HCT116 (cell line): ENCODE measurements at regions not wholly inside any gene's neighbourhood (a gene's known extent, or its start where the extent isn't known, plus 50 kb on each side); places are given as distances from the start of the nearest gene placed in this dataset.
A peak's percentile ranks its signal among the peaks of the same experiment; 100 is the strongest.

Experiments
- ATAC-seq: fragments of 200-7000 bp; cut with Tn5 transposase; 2 replicates; pipeline ENCODE4 v1.9.1; 2020; ENCODE audit warnings: mild to moderate bottlenecking, moderate library complexity
- BruUV-seq: library from RNA; stranded (reverse); fragments of 400-500 nt; replicated peaks from 2 replicates; lab custom pipeline; 2021; lab: Mats Ljungman, UMichigan
- CTCF ChIA-PET: fragments of 300-600 bp; sonication (Branson Sonifier 250); formaldehyde crosslinking; loops from one replicate; lab custom pipeline; 2021; ENCODE audit warnings: antibody characterized with exemption; lab: Charles Lee
- POLR2A ChIA-PET: fragments of 300-600, 350-600 bp; sonication (Branson Sonifier 250); formaldehyde crosslinking; loops from one replicate; lab custom pipeline; 2021; ENCODE audit warnings: antibody characterized with exemption; lab: Charles Lee
- RAD21 ChIA-PET, 2 experiments: fragments of 300-600 bp; sonication (Branson Sonifier 250); formaldehyde crosslinking; loops; one replicate each; lab custom pipeline; 2023; ENCODE audit warnings: low total read pairs in 2 of 2; ENCODE audit not compliant: uncharacterized antibody in 2 of 2, unreplicated experiment in 2 of 2, low non-redundant PET in 1 of 2; lab: Charles Lee
- DNase-seq: peaks from one replicate; pipeline ENCODE4 v3.0.0-alpha.2; 2010; ENCODE audit warnings: low read depth, low spot score
- H2AFZ ChIP-seq: fragments of 200-600 bp; shearing (Covaris generic), sonication (generic); 2 replicates; pipeline ENCODE4 v1.6.1; 2017; ENCODE audit warnings: low read depth, mixed run types, mixed read lengths, antibody characterized with exemption, low read length; ENCODE audit not compliant: poor library complexity, severe bottlenecking
- H3K27ac ChIP-seq: 2 replicates; pipeline ENCODE4 v1.5.1; 2012; ENCODE audit warnings: low read depth, low read length
- H3K27me3 ChIP-seq: fragments of 200-600 bp; sonication (generic); 2 replicates; pipeline ENCODE4 v1.6.1; 2016; ENCODE audit warnings: mixed run types, low read length, mixed read lengths; ENCODE audit not compliant: insufficient read depth
- H3K36me3 ChIP-seq, 2 experiments: fragments of 200-500 bp in 1 of 2; fragments of 200-600 bp in 1 of 2; sonication (Bioruptor generic) in 1 of 2; sonication (generic) in 1 of 2; 2 replicates each; pipeline versions ENCODE4 v1.5.1 to v1.6.1; 2014 to 2016; ENCODE audit warnings: low read length in 2 of 2, inconsistent platforms in 1 of 2, mixed read lengths in 1 of 2, mixed run types in 1 of 2; ENCODE audit not compliant: insufficient read depth in 2 of 2, control insufficient read depth in 1 of 2
- H3K4me1 ChIP-seq, 2 experiments: fragments of 200-600 bp in 1 of 2; sonication (generic) in 1 of 2; 2 replicates each; pipeline versions ENCODE4 v1.5.1 to v1.6.1; 2012 to 2017; ENCODE audit warnings: low read length in 2 of 2, inconsistent platforms in 1 of 2, mild to moderate bottlenecking in 1 of 2, mixed read lengths in 1 of 2, mixed run types in 1 of 2, moderate library complexity in 1 of 2; ENCODE audit not compliant: insufficient read depth in 2 of 2, control insufficient read depth in 1 of 2
- H3K4me2 ChIP-seq: fragments of 200-600 bp; sonication (generic); 2 replicates; pipeline ENCODE4 v1.6.1; 2017; ENCODE audit warnings: mixed run types, low read length, mixed read lengths
- H3K4me3 ChIP-seq, 2 experiments: fragments of 200-600 bp in 1 of 2; sonication (generic) in 1 of 2; replicated peaks in 1 of 2; 2 replicates each; pipeline ENCODE4 v1.5.1; 2011 to 2016; ENCODE audit warnings: low read length in 2 of 2, control low read depth in 1 of 2, low read depth in 1 of 2, mild to moderate bottlenecking in 1 of 2, mixed read lengths in 1 of 2, mixed run types in 1 of 2
- H3K79me2 ChIP-seq: fragments of 200-600 bp; sonication (generic); 2 replicates; pipeline ENCODE4 v1.6.1; 2017; ENCODE audit warnings: mild to moderate bottlenecking, mixed run types, low read length, moderate library complexity, mixed read lengths; ENCODE audit not compliant: insufficient read depth
- H3K9ac ChIP-seq: fragments of 200-600 bp; sonication (generic); 2 replicates; pipeline ENCODE4 v1.6.1; 2016; ENCODE audit warnings: low read length, mixed read lengths
- H3K9me2 ChIP-seq: fragments of 200-600 bp; sonication (generic), shearing (Covaris generic); 2 replicates; pipeline ENCODE4 v1.6.1; 2017; ENCODE audit warnings: mixed run types, mild to moderate bottlenecking, moderate library complexity; ENCODE audit not compliant: insufficient read depth
- H3K9me3 ChIP-seq, 2 experiments: fragments of 200-500 bp in 1 of 2; fragments of 200-600 bp in 1 of 2; sonication (Bioruptor generic) in 1 of 2; sonication (generic) in 1 of 2; 2 replicates each; pipeline ENCODE4 v1.6.1; 2014 to 2017; ENCODE audit warnings: low read length in 2 of 2, mixed read lengths in 2 of 2, inconsistent platforms in 1 of 2, low read depth in 1 of 2, mild to moderate bottlenecking in 1 of 2, mixed run types in 1 of 2, moderate library complexity in 1 of 2; ENCODE audit not compliant: control insufficient read depth in 1 of 2, insufficient read depth in 1 of 2
- H4K20me1 ChIP-seq: fragments of 200-600 bp; sonication (generic), shearing (Covaris generic); 2 replicates; pipeline ENCODE4 v1.6.1; 2017; ENCODE audit warnings: mixed run types, mild to moderate bottlenecking, moderate library complexity; ENCODE audit not compliant: insufficient read depth
- ATF3 ChIP-seq: IDR thresholded peaks from 2 replicates; pipeline ENCODE4 v1.6.1; 2012
- CBX3 ChIP-seq: IDR thresholded peaks from 2 replicates; pipeline ENCODE4 v1.6.1; 2012; ENCODE audit warnings: low read depth
- CEBPB ChIP-seq: IDR thresholded peaks from 2 replicates; pipeline ENCODE4 v1.6.1; 2012; ENCODE audit warnings: low read depth
- CTCF ChIP-seq, 3 experiments: fragments of 200-600 bp in 1 of 3; sonication (generic) in 1 of 3; IDR thresholded peaks in 2 of 3; conservative IDR thresholded peaks in 1 of 3; 2 replicates each; pipeline ENCODE4 v1.5.1; 2012 to 2017; ENCODE audit warnings: low read depth in 2 of 3, low read length in 2 of 3, antibody characterized with exemption in 1 of 3, borderline replicate concordance in 1 of 3, control low read depth in 1 of 3, mild to moderate bottlenecking in 1 of 3, mixed read lengths in 1 of 3, mixed run types in 1 of 3, moderate library complexity in 1 of 3; ENCODE audit not compliant: insufficient read depth in 1 of 3
- EGR1 ChIP-seq: IDR thresholded peaks from 2 replicates; pipeline ENCODE4 v1.6.1; 2012; ENCODE audit warnings: low read depth
- ELF1 ChIP-seq: IDR thresholded peaks from 2 replicates; pipeline ENCODE4 v1.6.1; 2012; ENCODE audit warnings: low read depth, borderline replicate concordance
- EZH2phosphoT487 ChIP-seq: fragments of 200-600 bp; IDR thresholded peaks from 2 replicates; pipeline ENCODE4 v1.6.1; 2018; ENCODE audit warnings: antibody characterized with exemption, borderline replicate concordance
- FOSL1 ChIP-seq: IDR thresholded peaks from 2 replicates; pipeline ENCODE4 v1.6.1; 2012; ENCODE audit warnings: low read depth
- JUND ChIP-seq: IDR thresholded peaks from 2 replicates; pipeline ENCODE4 v1.6.1; 2012
- POLR2A ChIP-seq: IDR thresholded peaks from 2 replicates; pipeline ENCODE4 v1.7.0; 2011; ENCODE audit warnings: borderline replicate concordance; ENCODE audit not compliant: insufficient read depth, insufficient read length; ENCODE audit errors: extremely low read depth
- RAD21 ChIP-seq: IDR thresholded peaks from 2 replicates; pipeline ENCODE4 v1.6.1; 2012; ENCODE audit warnings: low read depth, mild to moderate bottlenecking
- SIN3A ChIP-seq: IDR thresholded peaks from 2 replicates; pipeline ENCODE4 v1.6.1; 2012; ENCODE audit warnings: low read depth
- SP1 ChIP-seq: IDR thresholded peaks from 2 replicates; pipeline ENCODE4 v1.6.1; 2012; ENCODE audit warnings: low read depth
- SRF ChIP-seq: IDR thresholded peaks from 2 replicates; pipeline ENCODE4 v1.6.1; 2012; ENCODE audit warnings: low read depth
- TCF7L2 ChIP-seq: IDR thresholded peaks from 2 replicates; pipeline ENCODE4 v1.7.0; 2011; ENCODE audit warnings: borderline replicate concordance, inconsistent platforms; ENCODE audit not compliant: insufficient read depth, insufficient read length; ENCODE audit errors: extremely low read depth
- YY1 ChIP-seq: IDR thresholded peaks from 2 replicates; pipeline ENCODE4 v1.6.1; 2011; ENCODE audit warnings: low read length, low read depth, moderate library complexity, mild to moderate bottlenecking; ENCODE audit not compliant: insufficient replicate concordance; ENCODE audit errors: extremely low read depth
- ZBTB33 ChIP-seq: IDR thresholded peaks from 2 replicates; pipeline ENCODE4 v1.6.1; 2011; ENCODE audit warnings: mild to moderate bottlenecking, low read length, moderate library complexity; ENCODE audit not compliant: insufficient replicate concordance; ENCODE audit errors: extremely low read depth
- ZFX ChIP-seq: fragments of 450-650 bp; IDR thresholded peaks from 2 replicates; pipeline ENCODE4 v1.6.1; 2017
- ZNF274 ChIP-seq: fragments of 200-500 bp; sonication (Bioruptor generic); IDR thresholded peaks from 2 replicates; pipeline ENCODE4 v1.6.1; 2014; ENCODE audit warnings: mild to moderate bottlenecking, low read depth, low read length, inconsistent platforms
- intact Hi-C: fragments of 100-400 bp; cut with micrococcal nuclease; formaldehyde crosslinking; loops from 2 replicates; pipeline ENCODE4 v1.10.0; 2022

- no peak for ATAC-seq
- Histone ChIP-seq H3K4me2 (no peak overlapping the region), H3K9me3 (no peaks in the 10 kb centered on the region), H3K4me3 (no peak overlapping the region), H3K9me2 (peaks cover 4% of the 10 kb centered on the region; the same call in 1 of the 2 replicates), H4K20me1 (no peaks in the 10 kb centered on the region), H3K36me3 (no peaks in the 10 kb centered on the region), H3K27ac (no peak overlapping the region), H3K79me2 (no peaks in the 10 kb centered on the region), H2AFZ (peak overlapping the region; percentile 67), H3K4me1 (no peaks in the 10 kb centered on the region), H3K27me3 (no peaks in the 10 kb centered on the region), H3K9ac (no peak overlapping the region)
- TF ChIP-seq ELF1 (no peak), SP1 (no peak), CBX3 (no peak), CTCF (IDR thresholded peaks at IDR 0.05 in 2 of 3, conservative IDR thresholded peaks at IDR 0.05 in 1 of 3; ENCODE audit: borderline replicate concordance in 1 of 3, insufficient read depth in 1 of 3, low read depth in 2 of 3, low read length in 2 of 3) (no peak), FOSL1 (no peak), SRF (no peak), YY1 (no peak), SIN3A (no peak), POLR2A (no peak), EGR1 (no peak), RAD21 (no peak), EZH2phosphoT487 (no peak), ATF3 (no peak), CEBPB (no peak), ZFX (no peak), JUND (no peak), TCF7L2 (no peak), ZNF274 (no peak), ZBTB33 (no peak)
- no peak for DNase-seq
- ChIA-PET CTCF (no interaction called here), POLR2A (no interaction called here), RAD21 (no interaction called here)
- no TSS peak for BruUV-seq
- intact Hi-C loops, result no loop called here
Measured at GRCh38 chr5:85709728-85710127, 908.0 kb upstream of the COX7C start.
